ENCODE measurements at regions not wholly inside any gene's neighbourhood (a gene's known extent, or its start where the extent isn't known, plus 50 kb on each side); places are given as distances from the start of the nearest gene placed in this dataset.

DNA sequence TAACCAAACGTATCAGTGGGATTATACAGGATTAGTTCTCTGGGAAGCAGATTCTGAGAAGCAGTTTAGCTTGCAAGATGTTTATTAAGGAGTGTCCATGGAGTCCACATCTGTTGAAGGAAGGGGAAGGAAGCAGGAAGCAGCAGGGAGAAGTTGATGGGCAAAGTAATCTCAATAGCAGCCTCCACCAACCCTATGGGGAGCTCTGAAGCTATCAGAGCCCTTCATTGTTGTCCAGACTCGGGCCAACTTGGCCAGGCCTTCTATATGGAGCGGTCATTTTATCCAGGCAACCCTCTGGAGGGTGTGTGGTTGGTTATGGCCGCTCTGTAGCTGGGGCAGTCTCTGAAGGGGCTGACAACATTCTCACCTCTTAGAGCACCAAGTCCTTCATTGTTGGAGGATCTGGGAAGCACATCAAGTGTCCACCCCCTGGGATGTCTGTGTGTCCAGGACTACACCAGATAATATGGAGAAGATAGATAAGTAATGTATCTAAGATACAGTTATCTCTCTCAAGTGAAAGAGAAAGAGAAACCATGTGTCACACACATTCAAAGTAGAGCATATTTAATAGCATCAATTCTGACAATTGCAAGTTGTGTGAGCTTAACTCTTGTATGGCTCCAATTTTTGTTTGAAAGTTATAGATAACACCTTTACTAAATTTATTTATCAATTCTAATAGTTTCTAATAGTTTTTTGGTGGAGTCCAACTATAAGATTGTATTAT is 101.7 kb upstream of the TRIM77 start:
- peak overlapping the region; percentile 32 for H2AFZ ChIP-seq (ENCODE audit: low read depth, low read length)
- no peaks in the 10 kb centered on the region for H3K9me1 ChIP-seq (replicated peaks; ENCODE audit: control insufficient read depth, extremely low read depth, insufficient read depth, low read length)
- TF ChIP-seq JUN (IDR thresholded peaks at IDR 0.05; ENCODE audit: borderline replicate concordance, insufficient read depth, insufficient read length, low read depth): no peak
- no peak for TF ChIP-seq POLR2A (IDR thresholded peaks at IDR 0.05; ENCODE audit: low read depth, low read length)
- TF ChIP-seq, protein P1, sequence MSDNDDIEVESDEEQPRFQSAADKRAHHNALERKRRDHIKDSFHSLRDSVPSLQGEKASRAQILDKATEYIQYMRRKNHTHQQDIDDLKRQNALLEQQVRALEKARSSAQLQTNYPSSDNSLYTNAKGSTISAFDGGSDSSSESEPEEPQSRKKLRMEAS (IDR thresholded peaks at IDR 0.05; ENCODE audit: insufficient read depth, insufficient read length): no peak
- no peak for TF ChIP-seq POLR2AphosphoS5 (IDR thresholded peaks at IDR 0.05; ENCODE audit: insufficient read depth, low read depth, low read length)
- no peak for TF ChIP-seq EZH2 (IDR thresholded peaks at IDR 0.05; ENCODE audit: borderline replicate concordance, low read depth, low read length, severe bottlenecking)
- TF ChIP-seq MYC (IDR thresholded peaks at IDR 0.05; ENCODE audit: low read depth, low read length): no peak
- no peak for TF ChIP-seq CTCF (IDR thresholded peaks at IDR 0.05; ENCODE audit: extremely low read depth in 1 of 2, insufficient read depth in 1 of 2, low read depth in 1 of 2, low read length in 2 of 2)
- no peak for TF ChIP-seq FOS (IDR thresholded peaks at IDR 0.05; ENCODE audit: borderline replicate concordance, insufficient read depth, low read length)
- TF ChIP-seq GATA2 (IDR thresholded peaks at IDR 0.05; ENCODE audit: insufficient read depth, insufficient read length, low read depth, low read length): no peak
- H3K9ac ChIP-seq (replicated peaks; ENCODE audit: extremely low read depth, insufficient read depth, low read length): peak overlapping the region; percentile 12
- no peak overlapping the region for H3K4me3 ChIP-seq (replicated peaks in 1 of 3; ENCODE audit: insufficient read depth in 1 of 3, low read depth in 1 of 3, low read length in 3 of 3)
- peaks cover 14% of the 10 kb centered on the region for H3K4me1 ChIP-seq (ENCODE audit: control insufficient read depth, extremely low read depth, insufficient read depth, low read length)
- no peaks in the 10 kb centered on the region for H3K79me2 ChIP-seq (ENCODE audit: control insufficient read depth, insufficient read depth, low read length)
- no peak overlapping the region for H3K4me2 ChIP-seq (ENCODE audit: insufficient read depth, low read length)
- CTCF ChIA-PET: interaction anchor here (0.6 kb wide), 1 partner anchor 141 kb away, joined by 3 read pairs; no protein-coding TSS in a partner anchor
- no peaks in the 10 kb centered on the region for H3K9me3 ChIP-seq (replicated peaks; ENCODE audit: control insufficient read depth, insufficient read depth, low read length)
- intact Hi-C loops (cut with micrococcal nuclease): loop anchor here (5.0 kb wide), 1 partner anchor 1206 kb away; no protein-coding TSS in a partner anchor
- FAIRE-seq: no peak
- no TSS peak for BruUV-seq (replicated peaks)
- H4K20me1 ChIP-seq (replicated peaks; ENCODE audit: control insufficient read depth, extremely low read depth, insufficient read depth, low read length): no peaks in the 10 kb centered on the region
- H3K36me3 ChIP-seq (ENCODE audit: control insufficient read depth in 2 of 2, extremely low read depth in 1 of 2, insufficient read depth in 2 of 2, low read length in 2 of 2): no peaks in the 10 kb centered on the region
- POLR2A ChIA-PET: no interaction called here
- H3K27ac ChIP-seq (ENCODE audit: insufficient read depth, low read depth, low read length): peak overlapping the region; percentile 99
- no peaks in the 10 kb centered on the region for H3K27me3 ChIP-seq (ENCODE audit: control insufficient read depth in 2 of 2, insufficient read depth in 2 of 2, low read length in 2 of 2)
- peak; percentile 49 for DNase-seq (ENCODE audit: low read depth, low spot score)
- dilution Hi-C loops (cut with MboI; ENCODE audit: extremely low pct_ligation_motif_present, low sequenced_read_pairs): no loop called here

Measured in endothelial cell of umbilical vein (primary cell).